GM18498 (cell line): ENCODE measurements at regions not wholly inside any gene's neighbourhood (a gene's known extent, or its start where the extent isn't known, plus 50 kb on each side); places are given as distances from the start of the nearest gene placed in this dataset.

ENCODE experiments used
- ATAC-seq: cut with Tn5 transposase; IDR thresholded peaks from one replicate; pipeline ENCODE4 v1.9.1; 2021; ENCODE audit warnings: mild to moderate bottlenecking, moderate library complexity; ENCODE audit not compliant: unreplicated experiment

DNA sequence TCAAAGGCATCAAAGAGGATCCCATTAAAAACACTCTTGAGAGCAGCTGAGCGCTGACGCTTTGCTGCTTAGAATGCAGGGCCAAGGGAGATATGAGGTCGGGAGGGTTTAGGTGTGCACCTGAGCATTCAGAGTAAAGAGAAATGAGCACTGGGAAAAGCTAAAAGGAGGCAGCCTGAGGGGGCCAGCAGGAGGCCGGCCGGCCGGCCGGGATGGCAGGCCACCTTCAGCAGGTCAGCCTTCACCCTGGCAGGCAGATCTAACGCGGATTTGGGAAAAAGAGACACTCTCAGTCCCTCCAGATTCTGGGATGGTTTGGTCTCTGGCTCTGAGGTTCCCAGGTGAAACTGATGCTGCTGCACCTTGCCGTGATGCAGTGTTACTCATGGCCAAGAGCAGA is 393.5 kb downstream of the TRIML1 start:
- no peak for ATAC-seq

DNA sequence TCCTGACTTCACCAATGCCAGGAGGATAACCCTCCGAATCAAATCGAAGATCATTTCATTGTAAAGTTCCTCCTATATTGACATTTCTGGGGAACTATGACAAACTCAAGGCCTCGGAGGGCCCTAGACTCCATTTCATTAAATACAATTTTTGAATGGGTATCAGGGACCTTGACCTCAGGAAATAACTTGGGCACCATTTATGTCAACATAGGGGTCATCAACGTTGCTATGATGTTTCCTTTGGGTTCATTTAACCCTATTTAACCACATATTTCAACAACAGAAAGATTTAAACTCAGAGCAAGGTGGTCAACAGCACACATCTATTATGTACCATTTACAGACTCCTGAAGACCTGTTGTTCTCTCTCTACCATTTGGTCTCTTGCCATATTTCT is 395.1 kb downstream of the TRIML1 start:
- no peak for ATAC-seq

DNA sequence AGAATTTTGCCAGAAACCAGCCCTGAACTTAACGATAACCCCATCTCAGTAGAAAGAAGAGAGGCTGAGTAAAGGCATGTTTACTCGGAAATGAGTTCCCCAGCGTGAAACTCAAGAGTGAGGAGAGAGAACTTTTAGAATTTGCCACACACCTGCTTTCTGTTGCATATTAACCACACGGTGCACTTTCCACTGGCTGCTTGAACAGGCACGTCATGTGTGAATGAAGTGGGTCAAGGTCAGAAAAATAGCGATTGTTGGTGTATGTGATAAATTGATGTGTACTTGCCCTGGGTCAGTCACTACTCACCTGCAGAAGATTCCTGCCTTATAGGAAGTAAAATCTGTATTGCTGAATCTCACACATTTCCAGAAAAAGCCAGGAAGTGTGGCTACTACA is 395.7 kb downstream of the TRIML1 start:
- no peak for ATAC-seq

DNA sequence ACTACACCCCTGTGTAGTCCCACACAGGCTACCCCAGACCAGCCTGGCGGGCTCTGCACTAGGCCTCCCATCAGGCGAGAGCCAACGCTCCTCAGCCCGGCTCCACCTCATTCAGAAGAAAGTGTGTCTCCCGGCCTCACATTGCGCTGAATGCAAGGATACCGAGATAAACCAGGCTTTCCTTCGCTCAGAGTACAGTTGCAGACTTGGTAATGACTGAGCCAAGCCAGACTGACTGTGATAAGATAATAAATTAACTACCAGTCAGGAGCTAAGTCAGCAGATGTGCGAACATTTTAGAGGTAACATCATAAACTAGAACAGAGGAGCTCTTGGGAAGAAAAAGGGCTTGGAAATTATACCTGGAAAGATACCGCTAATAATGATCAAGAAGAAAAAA is 397.6 kb downstream of the TRIML1 start:
- no peak for ATAC-seq

DNA sequence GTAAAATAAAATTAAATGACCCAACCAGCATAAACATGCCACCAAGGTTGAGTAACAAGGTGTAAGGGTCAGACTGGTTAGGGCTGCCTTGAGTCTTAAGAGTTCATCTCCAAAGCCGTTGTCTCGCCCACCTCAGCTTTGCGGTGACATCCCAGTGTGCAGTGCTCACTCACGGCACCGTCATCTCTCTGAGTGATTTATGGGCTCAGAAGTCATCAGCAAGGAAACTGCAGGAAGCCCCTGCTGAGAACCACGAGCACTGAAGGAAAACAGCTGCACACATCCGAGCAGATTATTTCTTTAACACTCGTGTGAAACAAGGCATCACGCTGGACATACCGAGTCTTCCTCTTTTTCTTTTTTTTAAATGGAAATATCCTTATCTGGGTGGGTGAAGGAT is 411.1 kb downstream of the TRIML1 start:
- no peak for ATAC-seq

DNA sequence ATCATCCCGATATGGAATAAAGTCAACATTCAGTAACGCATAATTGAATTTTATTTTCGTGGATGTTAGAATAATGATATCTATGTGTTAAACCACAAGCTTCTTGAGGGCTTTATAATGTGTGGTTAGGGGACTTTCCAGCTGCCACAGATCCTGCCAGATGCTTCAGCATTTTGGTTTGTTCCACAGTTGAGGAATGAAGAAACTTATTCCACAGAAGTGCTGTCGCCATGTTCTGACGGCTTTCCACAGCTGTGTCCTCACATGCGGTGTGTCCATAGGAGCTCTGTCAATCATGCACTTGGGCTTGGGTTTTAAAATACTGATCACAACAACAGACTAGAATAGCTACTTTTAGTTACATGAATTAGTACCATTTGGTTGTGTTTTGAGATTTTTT is 411.9 kb downstream of the TRIML1 start:
- no peak for ATAC-seq

DNA sequence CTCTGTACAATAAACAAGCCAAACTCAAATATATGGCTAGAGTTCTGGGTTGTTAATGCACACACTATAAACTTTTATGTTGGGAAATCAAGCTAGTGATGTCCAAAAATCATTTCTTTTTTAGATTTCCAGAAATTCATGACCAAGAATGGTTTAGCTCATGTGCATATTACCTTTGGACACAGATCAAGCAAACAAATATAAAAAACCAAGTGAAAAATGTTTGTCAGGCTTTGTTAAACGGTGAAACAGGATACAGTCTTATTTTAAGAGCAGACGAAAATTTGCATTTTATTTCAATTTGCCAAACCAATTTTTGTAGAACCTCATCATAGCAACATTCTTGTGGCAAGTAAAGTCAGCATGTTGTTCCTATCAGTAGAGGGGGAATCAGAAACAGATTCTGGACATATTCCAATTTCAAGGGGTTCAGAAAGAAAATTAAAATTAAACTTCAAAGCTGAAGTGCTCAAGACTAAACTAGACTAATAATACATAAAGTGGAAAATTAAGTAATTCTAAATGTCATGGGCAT is 413.6 kb downstream of the TRIML1 start:
- no peak for ATAC-seq

DNA sequence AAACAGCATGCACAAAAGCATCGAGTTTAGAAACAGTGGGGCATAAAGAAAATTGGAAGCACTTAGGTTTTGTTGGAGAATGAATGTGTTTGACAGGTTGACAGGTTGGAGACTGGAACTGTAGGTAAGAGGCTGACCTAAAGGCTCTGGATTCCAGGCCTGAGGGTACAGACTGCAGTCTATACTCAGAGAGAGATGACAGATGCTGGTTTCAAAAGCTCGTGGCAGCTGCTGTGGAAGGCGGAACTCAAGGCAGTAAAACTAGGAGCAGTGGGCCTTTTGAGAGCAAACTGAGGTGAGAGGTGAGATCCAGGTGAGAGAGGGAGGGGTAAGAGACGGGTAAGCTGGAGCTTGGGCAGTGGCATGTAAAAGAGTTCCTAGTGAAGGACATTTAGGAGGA is 415.2 kb downstream of the TRIML1 start:
- ATAC-seq: no peak

DNA sequence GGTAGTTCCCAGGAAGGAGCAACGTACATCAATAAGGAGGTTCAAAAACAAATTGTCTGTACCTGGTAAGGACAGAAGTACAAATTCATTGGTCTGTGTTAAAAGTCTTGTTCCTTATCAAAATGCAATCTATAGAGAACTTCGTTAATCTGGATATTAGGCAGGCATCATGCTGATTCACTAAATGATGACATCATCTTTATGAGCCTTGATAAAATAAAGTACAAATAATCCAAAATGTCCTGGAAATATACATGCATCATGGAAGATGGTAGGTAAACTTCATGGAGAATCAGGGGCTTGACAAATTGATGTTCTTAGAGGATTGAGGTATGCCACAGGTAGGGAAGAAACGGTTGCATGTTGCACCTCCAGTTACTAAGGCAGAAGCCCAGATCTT is 433.9 kb downstream of the TRIML1 start:
- ATAC-seq: no peak

DNA sequence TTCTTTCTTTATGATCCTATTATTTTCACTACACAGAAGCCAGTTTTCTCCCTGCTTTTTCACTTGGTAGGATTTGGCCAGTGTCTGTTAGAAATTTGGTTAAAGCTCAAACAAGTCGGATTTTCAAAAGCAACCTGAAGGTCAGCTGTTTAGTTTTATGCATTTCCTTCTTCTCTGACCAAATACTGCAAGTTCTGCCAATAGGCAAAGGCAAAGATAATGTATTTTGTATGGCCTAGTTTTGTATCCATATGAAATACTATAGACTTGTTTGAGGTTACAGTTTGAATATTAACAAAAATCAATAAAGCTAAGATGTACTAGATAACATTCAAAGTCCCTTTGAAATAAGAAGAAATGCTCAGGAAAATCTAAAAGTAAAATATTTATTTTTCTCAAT is 439.4 kb downstream of the TRIML1 start:
- ATAC-seq: no peak

DNA sequence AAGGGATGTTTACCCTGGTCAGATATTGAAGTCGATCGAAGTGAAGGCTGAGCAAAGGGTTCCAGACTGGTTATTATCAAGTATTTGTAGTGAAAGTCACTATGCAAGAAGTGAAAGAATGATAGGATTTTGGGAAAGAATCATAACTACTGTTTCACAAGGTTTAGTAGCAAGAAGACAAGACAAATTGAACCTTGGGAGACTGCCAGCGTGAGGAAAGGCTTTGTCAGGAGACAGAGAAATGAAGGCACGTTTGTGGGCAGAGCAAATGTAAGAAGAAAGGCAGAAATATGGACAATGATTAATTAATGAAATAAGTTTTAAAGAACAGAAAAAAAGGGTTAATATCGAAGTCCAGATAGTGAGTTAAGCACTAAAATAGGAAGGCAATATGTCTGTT is 456.8 kb downstream of the TRIML1 start:
- no peak for ATAC-seq

DNA sequence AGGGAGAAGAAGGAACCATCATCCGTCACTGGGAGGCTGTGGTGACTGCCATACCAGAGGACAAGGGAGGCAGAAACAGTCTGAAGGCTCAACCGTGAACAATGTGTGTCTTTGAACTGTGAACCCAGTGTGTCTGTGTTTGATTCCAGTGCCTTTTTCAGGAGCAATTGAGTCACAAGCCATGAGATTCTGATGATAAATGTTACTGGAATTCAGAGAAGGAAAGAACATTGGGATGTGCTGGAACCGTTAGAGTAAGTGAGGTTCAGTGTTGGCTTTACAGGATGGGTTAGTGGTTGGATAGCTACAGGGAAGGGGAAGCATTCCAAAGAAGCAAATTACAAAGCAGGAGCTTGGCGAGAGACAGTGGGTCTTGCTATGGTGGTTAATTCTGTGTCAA is 464.4 kb downstream of the TRIML1 start:
- no peak for ATAC-seq

DNA sequence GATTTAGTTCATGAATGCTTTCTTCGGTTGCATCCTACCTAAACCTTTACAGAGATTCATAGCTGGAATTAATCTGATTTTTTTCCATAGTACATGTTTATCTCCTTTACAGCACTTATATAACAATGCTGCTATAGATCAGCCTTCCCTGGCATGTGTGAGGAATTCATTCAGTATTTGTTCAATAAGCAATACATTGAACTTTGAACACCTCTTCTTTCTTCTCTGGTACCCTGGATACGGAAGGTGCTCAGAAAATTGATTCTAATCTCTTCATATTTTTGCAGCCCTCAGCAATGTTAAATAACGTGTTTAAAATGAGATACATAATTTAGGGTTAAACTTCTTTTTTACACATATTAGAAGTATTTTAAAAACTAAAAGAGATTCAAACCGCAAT is 467.4 kb downstream of the TRIML1 start:
- ATAC-seq: no peak

DNA sequence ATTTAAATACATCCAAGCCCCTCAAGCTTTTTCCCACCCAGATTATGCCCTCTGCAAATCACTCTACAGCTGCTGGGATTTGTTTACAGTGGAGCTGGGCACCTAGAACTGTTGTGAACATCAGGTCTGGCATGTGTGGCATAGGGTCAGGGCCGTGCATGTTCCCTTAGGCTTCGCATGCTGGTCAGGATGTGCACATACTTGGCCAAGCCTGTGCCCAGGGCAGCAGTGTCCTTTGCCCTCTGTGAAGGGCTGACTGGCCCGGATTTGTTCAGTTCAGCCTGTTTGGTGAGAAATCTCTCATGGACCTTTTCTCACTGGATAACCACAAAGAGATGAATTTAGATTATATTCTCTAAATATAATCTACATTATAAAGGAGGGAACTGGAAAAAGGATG is 471.9 kb downstream of the TRIML1 start:
- no peak for ATAC-seq

DNA sequence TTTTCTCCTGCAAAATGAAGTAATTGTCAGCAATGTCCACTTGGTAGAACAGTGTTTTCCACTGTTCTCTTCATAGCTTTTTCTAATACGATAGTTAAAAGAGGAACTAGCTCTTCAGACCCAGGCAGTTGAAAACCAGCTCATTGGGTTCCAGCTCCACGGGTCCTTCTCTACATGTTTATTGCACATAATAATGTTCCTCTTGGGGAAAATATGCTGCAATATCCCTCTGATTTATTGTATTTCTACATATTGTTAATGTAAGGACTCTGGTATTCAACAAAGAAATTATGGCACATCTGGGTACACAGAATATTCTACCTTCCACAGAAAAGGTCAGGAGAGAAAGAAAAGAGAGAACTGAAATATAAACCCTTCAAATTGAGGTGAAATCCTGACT is 473.4 kb downstream of the TRIML1 start:
- no peak for ATAC-seq

DNA sequence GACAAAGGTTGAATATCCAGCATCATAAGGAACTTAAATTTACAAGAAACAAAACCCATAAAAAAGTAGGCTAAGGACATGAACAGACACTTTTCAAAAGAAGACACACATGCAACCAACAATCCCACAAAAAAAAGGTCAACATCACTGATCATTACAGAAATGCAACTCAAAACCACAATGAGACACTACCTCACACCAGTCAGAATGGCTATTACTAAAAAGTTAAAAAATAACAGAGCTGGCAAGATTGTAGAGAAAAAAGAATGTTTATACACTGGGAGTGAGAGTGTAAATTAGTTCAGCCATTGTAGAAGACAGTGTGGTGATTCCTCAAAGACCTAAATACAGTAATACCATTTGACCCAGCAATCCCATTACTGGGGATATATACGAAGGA is 474.7 kb downstream of the TRIML1 start:
- no peak for ATAC-seq

DNA sequence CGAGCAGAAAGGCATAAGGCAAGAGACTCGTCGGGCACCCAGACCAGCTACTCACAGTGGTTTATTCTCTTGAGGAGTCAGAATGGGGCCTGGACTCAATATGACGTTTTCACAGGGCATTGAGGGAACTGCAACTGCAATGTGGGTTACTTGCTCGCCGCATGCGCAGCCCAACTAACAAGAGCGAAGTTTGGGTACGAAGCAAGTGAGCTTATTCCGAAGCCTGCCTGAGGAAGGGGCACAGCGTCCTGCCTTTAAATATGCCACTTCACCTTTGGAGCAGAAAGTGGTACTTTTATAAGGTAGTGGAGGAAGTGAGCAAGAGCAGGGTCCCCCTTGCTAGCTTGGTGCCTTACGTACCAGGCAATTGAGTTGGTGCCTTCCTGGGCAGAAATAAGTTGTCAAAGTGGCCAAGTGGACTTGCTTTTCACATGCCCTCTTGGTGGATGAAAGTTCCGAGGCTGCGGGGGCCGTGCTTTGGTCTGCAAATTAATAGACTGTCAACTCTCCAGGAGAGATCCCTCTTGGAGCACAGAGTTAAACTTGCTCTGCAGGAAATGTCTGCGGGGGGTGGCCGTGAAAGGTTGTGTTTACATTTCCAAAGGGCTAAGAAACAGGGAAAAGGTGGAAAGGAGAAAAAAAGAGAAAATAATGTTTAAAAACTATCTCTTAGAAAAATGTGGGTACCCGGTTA is 480.4 kb downstream of the TRIML1 start:
- ATAC-seq: no peak

DNA sequence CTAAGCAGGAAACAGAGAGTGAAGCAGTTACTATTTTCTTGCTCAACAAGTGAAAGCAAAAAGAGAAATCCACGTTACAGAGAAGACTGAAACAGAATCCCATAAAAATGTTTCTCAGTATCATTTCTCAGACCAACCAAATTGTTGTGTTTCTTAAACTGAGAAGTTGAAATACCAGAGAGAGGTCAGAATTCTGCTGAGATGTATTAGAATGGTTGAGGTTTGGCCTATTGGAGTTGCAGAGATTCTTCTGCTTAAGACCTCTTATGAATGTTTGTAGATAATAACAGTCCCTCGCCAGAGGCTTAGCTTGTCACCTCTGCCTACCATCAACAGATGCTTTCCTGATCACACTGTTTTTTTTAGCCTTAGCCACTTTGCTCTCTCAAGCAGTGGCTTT is 481.4 kb downstream of the TRIML1 start:
- ATAC-seq: no peak

DNA sequence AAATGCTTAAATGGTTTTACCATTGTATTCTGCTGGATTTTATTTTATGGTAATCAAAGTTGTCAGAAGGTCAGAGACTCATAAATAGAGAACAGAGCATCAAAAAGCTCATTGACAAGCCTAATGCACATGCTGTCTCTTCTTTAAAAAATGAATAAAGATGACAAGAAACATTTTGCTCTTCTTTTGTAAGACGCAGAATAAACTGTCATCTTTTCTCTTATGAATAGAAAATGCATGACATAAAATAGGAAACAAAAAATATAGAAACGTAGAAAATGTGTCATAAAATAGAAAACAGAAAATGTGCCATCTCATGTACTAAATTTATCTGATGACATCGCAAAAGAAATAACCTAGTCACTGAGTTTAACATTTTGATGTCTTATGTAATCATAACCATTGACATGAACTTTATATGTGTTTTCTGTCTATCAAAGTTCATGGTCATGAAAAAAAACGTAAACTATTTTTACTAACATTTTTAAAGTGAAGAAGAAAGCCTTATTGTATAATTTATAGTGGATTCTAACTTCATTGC is 484.1 kb downstream of the TRIML1 start:
- ATAC-seq: no peak

DNA sequence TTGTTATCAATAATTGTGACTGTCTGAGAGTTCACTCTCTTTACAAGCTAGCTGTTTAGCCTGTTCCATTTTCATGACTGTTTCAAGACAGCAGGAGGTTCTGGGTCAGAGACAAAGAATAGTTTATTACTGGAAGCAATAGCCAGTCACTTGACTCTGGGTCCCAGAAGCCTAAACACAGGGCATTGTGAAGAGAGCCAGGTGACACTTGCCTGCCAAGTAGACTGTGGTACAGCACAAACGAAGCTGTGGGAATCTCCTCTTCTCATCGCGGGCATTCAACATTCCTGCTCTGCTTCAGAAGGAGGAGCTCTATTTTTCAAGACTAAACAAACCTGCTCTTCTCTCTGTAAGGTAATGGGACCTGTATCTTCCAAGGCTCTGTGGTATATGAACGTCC is 485.1 kb downstream of the TRIML1 start:
- no peak for ATAC-seq

DNA sequence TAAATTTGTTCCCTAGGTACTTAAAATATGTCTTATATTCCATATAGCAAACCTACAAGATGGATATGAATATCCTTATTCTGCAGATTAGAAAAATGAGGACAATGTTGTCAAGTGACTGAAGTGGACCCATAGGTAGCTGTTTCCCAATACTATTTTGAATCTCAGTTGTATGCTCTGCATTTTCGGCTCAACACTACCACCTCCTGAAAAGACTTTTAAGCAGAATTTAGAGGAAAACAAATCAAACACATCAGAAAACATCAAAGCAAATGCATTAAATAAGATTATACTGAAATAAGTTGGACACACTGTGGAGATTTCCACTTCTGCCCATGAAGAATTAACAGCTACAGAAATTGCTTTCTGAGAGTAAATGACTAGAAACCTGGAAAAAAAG is 488.7 kb downstream of the TRIML1 start:
- ATAC-seq: no peak

DNA sequence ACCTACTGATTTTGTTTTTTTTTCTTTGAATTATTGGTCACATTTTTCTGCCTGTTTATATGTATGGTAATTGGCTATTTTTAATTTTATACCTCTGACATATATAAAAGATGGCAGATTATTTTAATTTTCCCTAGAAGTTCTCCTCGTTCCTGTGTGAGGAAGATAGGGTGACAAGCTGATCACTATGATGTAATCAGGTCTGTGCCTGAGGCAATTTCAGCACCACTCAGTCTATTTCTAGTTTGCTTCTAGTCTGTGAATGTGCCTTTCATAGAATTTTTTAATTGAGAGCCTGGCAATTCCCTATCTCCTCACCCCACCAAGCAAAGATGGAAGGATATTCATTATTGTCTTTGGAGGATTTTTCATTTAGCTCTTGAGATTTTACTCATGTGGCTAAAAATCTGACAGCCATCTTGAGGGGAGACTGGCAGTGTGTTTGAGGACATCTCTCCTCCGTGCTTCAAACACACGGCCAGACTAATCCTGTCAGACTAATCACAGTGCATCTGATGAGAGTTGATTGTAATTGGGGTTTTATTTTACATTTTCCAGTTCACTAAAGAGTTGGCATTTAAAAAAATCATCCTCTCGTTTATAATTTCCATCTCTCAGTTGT is 500.3 kb downstream of the TRIML1 start:
- no peak for ATAC-seq
